ENCODE measurements at regions not wholly inside any gene's neighbourhood (a gene's known extent, or its start where the extent isn't known, plus 50 kb on each side); places are given as distances from the start of the nearest gene placed in this dataset.

GRCh38 chr2:150735894-150736498 is 248.5 kb upstream of the RND3 start:
- no peak for TF ChIP-seq POLR2AphosphoS5 (IDR thresholded peaks at IDR 0.05)
- no peak overlapping the region for H3K27ac ChIP-seq
- H3K36me3 ChIP-seq: no peaks in the 10 kb centered on the region
- H3K9me3 ChIP-seq: no peaks in the 10 kb centered on the region
- intact Hi-C loops (cut with DNase I): no loop called here
- H3K27me3 ChIP-seq (replicated peaks; ENCODE audit: insufficient read depth): no peaks in the 10 kb centered on the region
- WGBS: 90% methylated on average over 5 of the region's 5 CpGs
- no peak for DNase-seq (ENCODE audit: low spot score)
- H3K4me1 ChIP-seq (replicated peaks): no peaks in the 10 kb centered on the region
- no peak overlapping the region for H3K4me3 ChIP-seq

DNA sequence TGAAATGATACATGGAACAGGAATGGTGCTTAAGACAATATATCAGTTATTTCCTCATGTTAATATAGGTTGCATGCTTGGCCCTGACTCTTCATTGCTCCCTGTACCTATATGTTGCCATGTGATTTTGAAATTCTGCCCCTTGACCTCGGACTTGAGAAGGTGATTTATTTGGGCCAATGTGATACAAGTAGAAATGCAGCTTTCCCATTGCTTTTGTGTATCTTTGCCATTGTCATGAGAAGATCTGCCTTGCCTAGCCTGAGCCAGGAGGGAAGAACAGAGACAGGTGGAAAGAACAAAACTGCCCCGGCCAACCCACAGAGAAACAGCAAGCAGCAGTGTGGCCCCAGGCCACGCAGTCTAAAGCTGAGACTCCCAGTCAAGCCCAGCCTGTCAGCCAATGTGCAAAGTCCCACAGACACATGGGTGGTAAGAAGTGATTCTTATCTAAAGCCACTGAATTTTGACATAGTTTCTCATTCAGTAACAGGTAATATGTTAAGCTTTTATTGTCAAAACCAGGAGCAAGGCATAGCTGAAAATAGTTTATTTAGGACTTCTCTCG is 245.7 kb upstream of the RND3 start:
- no peaks in the 10 kb centered on the region for H3K4me1 ChIP-seq (replicated peaks)
- intact Hi-C loops (cut with DNase I): no loop called here
- no peaks in the 10 kb centered on the region for H3K9me3 ChIP-seq
- no peaks in the 10 kb centered on the region for H3K36me3 ChIP-seq
- TF ChIP-seq POLR2AphosphoS5 (IDR thresholded peaks at IDR 0.05) (no peak), POLR2A (IDR thresholded peaks at IDR 0.05) (no peak)
- TF ChIP-seq, protein P1, sequence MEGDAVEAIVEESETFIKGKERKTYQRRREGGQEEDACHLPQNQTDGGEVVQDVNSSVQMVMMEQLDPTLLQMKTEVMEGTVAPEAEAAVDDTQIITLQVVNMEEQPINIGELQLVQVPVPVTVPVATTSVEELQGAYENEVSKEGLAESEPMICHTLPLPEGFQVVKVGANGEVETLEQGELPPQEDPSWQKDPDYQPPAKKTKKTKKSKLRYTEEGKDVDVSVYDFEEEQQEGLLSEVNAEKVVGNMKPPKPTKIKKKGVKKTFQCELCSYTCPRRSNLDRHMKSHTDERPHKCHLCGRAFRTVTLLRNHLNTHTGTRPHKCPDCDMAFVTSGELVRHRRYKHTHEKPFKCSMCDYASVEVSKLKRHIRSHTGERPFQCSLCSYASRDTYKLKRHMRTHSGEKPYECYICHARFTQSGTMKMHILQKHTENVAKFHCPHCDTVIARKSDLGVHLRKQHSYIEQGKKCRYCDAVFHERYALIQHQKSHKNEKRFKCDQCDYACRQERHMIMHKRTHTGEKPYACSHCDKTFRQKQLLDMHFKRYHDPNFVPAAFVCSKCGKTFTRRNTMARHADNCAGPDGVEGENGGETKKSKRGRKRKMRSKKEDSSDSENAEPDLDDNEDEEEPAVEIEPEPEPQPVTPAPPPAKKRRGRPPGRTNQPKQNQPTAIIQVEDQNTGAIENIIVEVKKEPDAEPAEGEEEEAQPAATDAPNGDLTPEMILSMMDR (IDR thresholded peaks at IDR 0.05): no peak
- no peak overlapping the region for H3K4me3 ChIP-seq
- no peaks in the 10 kb centered on the region for H3K27me3 ChIP-seq (replicated peaks; ENCODE audit: insufficient read depth)
- WGBS: 69% methylated on average over 4 of the region's 4 CpGs
- DNase-seq (ENCODE audit: low spot score): no peak
- no peak overlapping the region for H3K27ac ChIP-seq

- no peaks in the 10 kb centered on the region for H3K27me3 ChIP-seq (replicated peaks; ENCODE audit: insufficient read depth)
- H3K4me3 ChIP-seq: no peak overlapping the region
- intact Hi-C loops (cut with DNase I): no loop called here
- 31% methylated on average over 1 of the region's 1 CpG for WGBS
- TF ChIP-seq POLR2A (IDR thresholded peaks at IDR 0.05) (no peak), POLR2AphosphoS5 (IDR thresholded peaks at IDR 0.05) (no peak)
- TF ChIP-seq, protein P1 (IDR thresholded peaks at IDR 0.05): no peak
- H3K27ac ChIP-seq: no peak overlapping the region
- no peaks in the 10 kb centered on the region for H3K36me3 ChIP-seq
- H3K9me3 ChIP-seq: no peaks in the 10 kb centered on the region
- no peaks in the 10 kb centered on the region for H3K4me1 ChIP-seq (replicated peaks)
- DNase-seq (ENCODE audit: low spot score): no peak
These were observed 245.0 kb upstream of the RND3 start for GRCh38 chr2:150732491-150732890.

DNA sequence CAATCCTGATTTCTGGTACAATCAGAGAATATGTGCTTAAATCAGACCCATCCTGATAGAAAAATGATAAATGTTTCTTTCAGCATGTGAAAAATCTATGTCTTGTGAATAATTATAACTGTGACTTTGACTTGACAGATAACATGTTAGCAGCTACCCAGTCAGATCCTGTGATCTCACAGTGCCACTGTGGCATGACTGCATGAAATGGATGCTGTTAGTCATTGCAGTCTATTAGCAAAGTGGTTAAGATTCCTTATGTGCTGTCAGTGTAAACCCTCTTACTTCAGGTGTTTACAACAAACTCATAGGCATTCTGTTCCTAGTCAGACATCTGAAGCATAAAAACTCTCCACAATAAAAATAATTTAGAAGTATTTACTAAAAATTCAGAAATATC is 244.6 kb upstream of the RND3 start:
- TF ChIP-seq POLR2AphosphoS5 (IDR thresholded peaks at IDR 0.05) (no peak), POLR2A (IDR thresholded peaks at IDR 0.05) (no peak)
- TF ChIP-seq, protein P1 (IDR thresholded peaks at IDR 0.05): no peak
- Histone ChIP-seq H3K36me3 (no peaks in the 10 kb centered on the region), H3K9me3 (no peaks in the 10 kb centered on the region), H3K4me3 (no peak overlapping the region), H3K27me3 (replicated peaks; ENCODE audit: insufficient read depth) (no peaks in the 10 kb centered on the region), H3K4me1 (replicated peaks) (no peaks in the 10 kb centered on the region), H3K27ac (no peak overlapping the region)
- intact Hi-C loops (cut with DNase I): no loop called here
- DNase-seq (ENCODE audit: low spot score): no peak

DNA sequence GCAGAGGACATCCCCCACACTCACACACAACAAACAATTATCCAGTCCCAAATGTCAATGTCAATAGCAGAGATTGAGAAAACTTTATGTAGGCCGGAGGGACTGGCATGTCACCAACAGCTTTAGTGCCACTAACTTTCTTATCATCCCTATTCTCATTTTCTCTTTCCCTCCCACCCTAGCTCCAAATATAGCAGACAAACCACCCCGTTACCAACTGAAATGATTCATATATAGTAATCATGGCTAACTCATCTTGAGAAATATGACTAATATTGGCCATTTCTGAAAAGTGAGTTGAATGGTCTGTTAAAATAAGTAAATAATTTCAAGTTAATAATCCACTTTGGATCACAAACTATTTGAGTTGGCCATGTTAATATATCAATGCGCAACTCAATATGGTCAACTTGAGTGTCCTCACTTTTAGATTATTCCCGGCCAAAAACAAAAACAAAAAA is 242.1 kb upstream of the RND3 start:
- H3K27ac ChIP-seq: no peak overlapping the region
- H3K27me3 ChIP-seq (replicated peaks; ENCODE audit: insufficient read depth): no peaks in the 10 kb centered on the region

More for the DNA sequence above, 242.1 kb upstream of the RND3 start:
- TF ChIP-seq POLR2AphosphoS5 (IDR thresholded peaks at IDR 0.05) (no peak), POLR2A (IDR thresholded peaks at IDR 0.05) (no peak)
- TF ChIP-seq, protein P1 (IDR thresholded peaks at IDR 0.05): no peak
- no peaks in the 10 kb centered on the region for H3K36me3 ChIP-seq
- H3K4me1 ChIP-seq (replicated peaks): no peaks in the 10 kb centered on the region
- 93% methylated on average over 4 of the region's 4 CpGs for WGBS
- H3K4me3 ChIP-seq: no peak overlapping the region
- intact Hi-C loops (cut with DNase I): no loop called here
- H3K9me3 ChIP-seq: no peaks in the 10 kb centered on the region
- no peak for DNase-seq (ENCODE audit: low spot score)

All from prostate gland (tissue), 2 donors.